H1 (cell line): ENCODE measurements at regions not wholly inside any gene's neighbourhood (a gene's known extent, or its start where the extent isn't known, plus 50 kb on each side); places are given as distances from the start of the nearest gene placed in this dataset.

Experiments
- CTCF ChIA-PET: fragments of 300-600 bp; sonication (Branson Sonifier 250); formaldehyde crosslinking; loops from one replicate; lab custom pipeline; 2021; ENCODE audit not compliant: partially characterized antibody; lab: Charles Lee
- POLR2A ChIA-PET: fragments of 300-600 bp; sonication (Branson Sonifier 250); formaldehyde crosslinking; loops from one replicate; lab custom pipeline; 2021; ENCODE audit warnings: inconsistent platforms; ENCODE audit not compliant: partially characterized antibody; lab: Charles Lee
- DNase-seq, 2 experiments: peaks; one replicate each; pipeline versions ENCODE4 v3.0.0 to v3.0.0-alpha.2; 2010 to 2022; ENCODE audit warnings: low spot score in 2 of 2, low read depth in 1 of 2, mixed read lengths in 1 of 2
- FAIRE-seq: peaks from 2 replicates; lab custom pipeline; 2011; peaks lifted over from hg19 to GRCh38; lab: Jason Lieb, UNC
- H2AFZ ChIP-seq: 2 replicates; pipeline ENCODE4 v1.8.1; 2012; ENCODE audit warnings: low read length, inconsistent platforms
- H2AK5ac ChIP-seq: 2 replicates; pipeline ENCODE4 v1.6.1; 2013; ENCODE audit warnings: low read depth, low read length
- H2BK120ac ChIP-seq: replicated peaks from 2 replicates; pipeline ENCODE3; 2013; ENCODE audit warnings: low read depth, low read length, inconsistent platforms
- H2BK12ac ChIP-seq: 2 replicates; pipeline ENCODE4 v1.6.1; 2013; ENCODE audit warnings: low read depth, low read length
- H2BK15ac ChIP-seq: 2 replicates; pipeline ENCODE4 v1.6.1; 2013; ENCODE audit warnings: low read length
- H2BK20ac ChIP-seq: 2 replicates; pipeline ENCODE4 v1.6.1; 2013; ENCODE audit warnings: low read length
- H2BK5ac ChIP-seq: 2 replicates; pipeline ENCODE4 v1.6.1; 2013; ENCODE audit warnings: low read depth, low read length
- H3K14ac ChIP-seq: 2 replicates; pipeline ENCODE4 v1.6.1; 2013; ENCODE audit warnings: inconsistent platforms; ENCODE audit not compliant: insufficient read length
- H3K18ac ChIP-seq: 2 replicates; pipeline ENCODE4 v1.6.1; 2013; ENCODE audit warnings: low read length; ENCODE audit errors: extremely low read depth
- H3K23ac ChIP-seq: 2 replicates; pipeline ENCODE4 v1.6.1; 2013; ENCODE audit warnings: inconsistent platforms; ENCODE audit not compliant: insufficient read length
- H3K23me2 ChIP-seq: 2 replicates; pipeline ENCODE4 v1.6.1; 2013; ENCODE audit warnings: low read depth, low read length
- H3K27ac ChIP-seq: 2 replicates; pipeline ENCODE4 v1.6.1; 2011; ENCODE audit warnings: low read depth, low read length, inconsistent platforms
- H3K27me3 ChIP-seq, 4 experiments: replicated peaks in 1 of 4; 1 replicate in 1 of 4; 2 replicates in 3 of 4; pipeline versions ENCODE4 v1.6.1 to v1.8.1; 2011 to 2013; ENCODE audit warnings: low read length in 3 of 4, mild to moderate bottlenecking in 3 of 4, inconsistent platforms in 2 of 4, mixed read lengths in 2 of 4, moderate library complexity in 1 of 4; ENCODE audit not compliant: control insufficient read depth in 3 of 4, insufficient read depth in 3 of 4; ENCODE audit errors: extremely low read depth in 1 of 4
- H3K36me3 ChIP-seq, 4 experiments: 2 replicates each; pipeline versions ENCODE4 v1.6.1 to v1.8.1; 2011 to 2013; ENCODE audit warnings: mild to moderate bottlenecking in 4 of 4, low read length in 3 of 4, moderate library complexity in 2 of 4, control low read depth in 1 of 4, inconsistent platforms in 1 of 4; ENCODE audit not compliant: insufficient read depth in 4 of 4, control insufficient read depth in 2 of 4
- H3K4ac ChIP-seq: replicated peaks from 2 replicates; pipeline ENCODE3; 2013; ENCODE audit warnings: low read length, low read depth, mixed read lengths, inconsistent platforms; ENCODE audit not compliant: insufficient read length
- H3K4me1 ChIP-seq, 4 experiments: replicated peaks in 1 of 4; 1 replicate in 1 of 4; 2 replicates in 3 of 4; pipeline versions ENCODE4 v1.6.1 to v1.8.1; 2011 to 2013; ENCODE audit warnings: low read length in 3 of 4, inconsistent platforms in 2 of 4, mixed read lengths in 1 of 4; ENCODE audit not compliant: insufficient read depth in 4 of 4, control insufficient read depth in 3 of 4
- H3K4me2 ChIP-seq, 2 experiments: 2 replicates each; pipeline versions ENCODE4 v1.6.1 to v1.8.1; 2011 to 2013; ENCODE audit warnings: low read depth in 2 of 2, low read length in 2 of 2, control low read depth in 1 of 2, inconsistent platforms in 1 of 2, mild to moderate bottlenecking in 1 of 2; ENCODE audit not compliant: insufficient read depth in 1 of 2
- H3K4me3 ChIP-seq, 4 experiments: fragments of 200-600, 300-600 bp in 1 of 4; sonication (generic), shearing (Covaris generic), sonication (Bioruptor Twin) in 1 of 4; 2 replicates each; pipeline versions ENCODE4 v1.5.1 to v1.8.1; 2011 to 2016; ENCODE audit warnings: low read length in 4 of 4, low read depth in 3 of 4, control low read depth in 2 of 4, inconsistent platforms in 2 of 4, mild to moderate bottlenecking in 2 of 4, mixed read lengths in 1 of 4, moderate library complexity in 1 of 4; ENCODE audit not compliant: insufficient read depth in 2 of 4; ENCODE audit errors: extremely low read depth in 1 of 4
- H3K56ac ChIP-seq: replicated peaks from 2 replicates; pipeline ENCODE3; 2013; ENCODE audit warnings: low read depth, mild to moderate bottlenecking, mixed read lengths, low read length, inconsistent platforms; ENCODE audit not compliant: insufficient read length
- H3K79me1 ChIP-seq: 2 replicates; pipeline ENCODE4 v1.6.1; 2013; ENCODE audit warnings: low read depth, low read length, control low read depth
- H3K79me2 ChIP-seq, 2 experiments: 2 replicates each; pipeline versions ENCODE4 v1.6.1 to v1.8.1; 2012 to 2013; ENCODE audit warnings: low read length in 2 of 2, mild to moderate bottlenecking in 2 of 2, inconsistent platforms in 1 of 2; ENCODE audit not compliant: insufficient read depth in 2 of 2, control insufficient read depth in 1 of 2
- H3K9ac ChIP-seq, 4 experiments: replicated peaks in 1 of 4; 1 replicate in 1 of 4; 2 replicates in 3 of 4; pipeline versions ENCODE4 v1.6.1 to v1.8.1; 2011 to 2013; ENCODE audit warnings: low read depth in 3 of 4, low read length in 3 of 4, control low read depth in 2 of 4, mild to moderate bottlenecking in 2 of 4, moderate library complexity in 2 of 4, inconsistent platforms in 1 of 4; ENCODE audit errors: extremely low read depth in 1 of 4
- H3K9me3 ChIP-seq, 2 experiments: 2 replicates each; pipeline versions ENCODE4 v1.6.1 to v1.8.1; 2012 to 2013; ENCODE audit warnings: mild to moderate bottlenecking in 2 of 2, moderate library complexity in 2 of 2, control low read depth in 1 of 2, inconsistent platforms in 1 of 2, low read depth in 1 of 2, low read length in 1 of 2, mixed read lengths in 1 of 2; ENCODE audit not compliant: insufficient read depth in 2 of 2
- H4K20me1 ChIP-seq, 2 experiments: replicated peaks in 1 of 2; 2 replicates each; pipeline versions ENCODE3 to v1.8.1; 2011 to 2013; ENCODE audit warnings: inconsistent platforms in 2 of 2, low read length in 2 of 2, mild to moderate bottlenecking in 1 of 2; ENCODE audit not compliant: insufficient read depth in 2 of 2, control insufficient read depth in 1 of 2
- H4K5ac ChIP-seq: 2 replicates; pipeline ENCODE4 v1.6.1; 2013; ENCODE audit warnings: low read length, low read depth, mixed read lengths, inconsistent platforms; ENCODE audit not compliant: insufficient read length
- H4K8ac ChIP-seq: 2 replicates; pipeline ENCODE4 v1.8.0; 2013; ENCODE audit warnings: mild to moderate bottlenecking, moderate library complexity, low read length, inconsistent platforms; ENCODE audit not compliant: insufficient read depth; ENCODE audit errors: extremely low read depth
- H4K91ac ChIP-seq: replicated peaks from 2 replicates; pipeline ENCODE3; 2013; ENCODE audit warnings: low read length, mixed read lengths, inconsistent platforms; ENCODE audit not compliant: insufficient read length
- CEBPB ChIP-seq: IDR thresholded peaks from 2 replicates; pipeline ENCODE4 v1.6.1; 2012; ENCODE audit warnings: low read depth, low read length
- CHD1 ChIP-seq: IDR thresholded peaks from 2 replicates; pipeline ENCODE4 v1.6.1; 2012; ENCODE audit warnings: low read depth, low read length, improper control_type of control experiment
- CREB1 ChIP-seq: IDR thresholded peaks from 2 replicates; pipeline ENCODE4 v1.6.1; 2012; ENCODE audit warnings: inconsistent platforms
- EP300 ChIP-seq, 2 experiments: IDR thresholded peaks; 1 replicate in 1 of 2; 2 replicates in 1 of 2; pipeline ENCODE4 v1.6.1; 2011 to 2012; ENCODE audit warnings: low read depth in 2 of 2, low read length in 2 of 2, mild to moderate bottlenecking in 2 of 2, borderline replicate concordance in 1 of 2, inconsistent platforms in 1 of 2, moderate library complexity in 1 of 2
- POLR2AphosphoS5 ChIP-seq: IDR thresholded peaks from 2 replicates; pipeline ENCODE4 v1.6.1; 2011; ENCODE audit warnings: low read depth, low read length
- RBBP5 ChIP-seq: IDR thresholded peaks from 2 replicates; pipeline ENCODE4 v1.7.1; 2012; ENCODE audit warnings: low read depth, mild to moderate bottlenecking, inconsistent platforms, low read length, moderate library complexity, borderline replicate concordance
- SIX5 ChIP-seq: IDR thresholded peaks from 2 replicates; pipeline ENCODE4 v1.6.1; 2011; ENCODE audit warnings: mild to moderate bottlenecking, low read depth, low read length
- SP1 ChIP-seq: IDR thresholded peaks from 2 replicates; pipeline ENCODE4 v1.6.1; 2011; ENCODE audit warnings: low read depth, low read length
- SP4 ChIP-seq: IDR thresholded peaks from 2 replicates; pipeline ENCODE4 v1.6.1; 2012; ENCODE audit warnings: low read length, inconsistent platforms
- SUZ12 ChIP-seq: fragments of 200-600 bp; sonication (generic); IDR thresholded peaks from 2 replicates; pipeline ENCODE4 v1.6.1; 2012; ENCODE audit warnings: mild to moderate bottlenecking, inconsistent platforms, low read length, moderate library complexity, mixed read lengths
- WGBS, 2 experiments: shearing (Covaris generic) in 1 of 2; methylation state at CpG; one replicate each; pipeline versions ENCODE4 v1.1.6 to v1.1.7; 2013 to 2015; ENCODE audit warnings: low lambda C conversion rate in 2 of 2, mixed read lengths in 2 of 2, inconsistent platforms in 1 of 2, low coverage in 1 of 2, missing lambda C conversion rate in 1 of 2; ENCODE audit not compliant: insufficient replicate concordance in 2 of 2, insufficient coverage in 1 of 2, insufficient read length in 1 of 2; ENCODE audit errors: extremely low coverage in 1 of 2, missing lambda C conversion rate in 1 of 2; 5-methylcytosine and 5-hydroxymethylcytosine counted together

DNA sequence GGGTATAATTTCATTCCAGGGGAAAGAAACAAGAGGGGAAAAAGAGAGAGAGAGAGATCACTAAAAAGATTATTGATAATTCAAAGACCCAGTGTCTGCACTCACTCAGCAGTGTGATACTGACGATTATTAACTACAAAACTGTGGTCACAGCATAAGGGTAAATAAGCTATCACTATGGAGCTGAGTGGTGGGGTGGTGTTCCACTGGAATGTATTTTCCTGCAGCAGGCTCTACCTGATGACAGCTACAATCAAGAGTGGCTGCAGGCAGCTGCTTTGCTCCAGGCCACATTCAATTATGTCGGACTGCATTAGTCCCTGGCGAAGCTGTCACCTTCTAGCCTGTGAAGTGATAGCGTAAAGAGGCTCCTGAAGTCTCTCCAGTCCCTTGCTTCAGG is 122.2 kb upstream of the TFAP2D start:
- H4K8ac ChIP-seq, result no peak overlapping the region
- no peak overlapping the region for H3K4ac ChIP-seq
- H3K14ac ChIP-seq, result no peak overlapping the region
- FAIRE-seq, result no peak
- no peaks in the 10 kb centered on the region for H3K79me1 ChIP-seq
- H2BK5ac ChIP-seq, result no peak overlapping the region
- no peak overlapping the region for H3K4me3 ChIP-seq
- ChIA-PET CTCF (interaction anchor here (0.7 to 2.8 kb wide), 6 partner anchors 10 to 398 kb away, joined by 3 to 13 read pairs (median 3); no protein-coding TSS in a partner anchor), POLR2A (no interaction called here)
- no peak overlapping the region for H4K5ac ChIP-seq
- no peaks in the 10 kb centered on the region for H3K27me3 ChIP-seq
- H4K20me1 ChIP-seq, result no peaks in the 10 kb centered on the region
- no peaks in the 10 kb centered on the region for H3K36me3 ChIP-seq
- peak overlapping the region; percentile 71; the same call in 1 of the 2 replicates for H2AFZ ChIP-seq
- WGBS, 2 experiments, result 79% methylated on average over 4 of the region's 4 CpGs; no CpG with 5 or more reads in 1 of the 2 experiments
- no peak overlapping the region for H2BK15ac ChIP-seq
- DNase-seq, result no peak
- no peaks in the 10 kb centered on the region for H3K23me2 ChIP-seq
- no peak overlapping the region for H3K23ac ChIP-seq
- H2BK20ac ChIP-seq, result no peak overlapping the region
- H3K56ac ChIP-seq, result no peak overlapping the region
- no peak overlapping the region for H2AK5ac ChIP-seq
- no peak overlapping the region for H3K9ac ChIP-seq
- no peaks in the 10 kb centered on the region for H3K9me3 ChIP-seq
- no peak overlapping the region for H2BK12ac ChIP-seq
- H3K4me1 ChIP-seq, result no peaks in the 10 kb centered on the region
- no peak overlapping the region for H3K4me2 ChIP-seq
- no peak overlapping the region for H3K27ac ChIP-seq
- TF ChIP-seq CREB1 (no peak), SUZ12 (no peak), CHD1 (no peak), SP1 (no peak), EP300 (IDR thresholded peaks at IDR 0.05; ENCODE audit: borderline replicate concordance in 1 of 2, low read depth in 2 of 2, low read length in 2 of 2) (no peak), CEBPB (no peak), SIX5 (no peak), RBBP5 (no peak), SP4 (no peak), POLR2AphosphoS5 (no peak)
- H4K91ac ChIP-seq, result no peak overlapping the region
- H3K18ac ChIP-seq, result no peak overlapping the region
- no peak overlapping the region for H2BK120ac ChIP-seq
- no peaks in the 10 kb centered on the region for H3K79me2 ChIP-seq
